A549 (cell line): ENCODE measurements at regions not wholly inside any gene's neighbourhood (a gene's known extent, or its start where the extent isn't known, plus 50 kb on each side); places are given as distances from the start of the nearest gene placed in this dataset.

Experiments
- ATAC-seq, 2 experiments: fragments of 200-7000 bp in 1 of 2; fragments of >200 bp in 1 of 2; cut with Nextera tagmentation in 1 of 2; cut with Tn5 transposase in 1 of 2; 3 replicates each; pipeline versions ENCODE4 v1.8.0 to v1.9.1; 2018 to 2020; ENCODE audit warnings: mild to moderate bottlenecking in 1 of 2, moderate library complexity in 1 of 2
- CTCF ChIA-PET: fragments of 300-600 bp; sonication (Branson Sonifier 250); formaldehyde crosslinking; extraction: SDS; loops from one replicate; lab custom pipeline; 2021; ENCODE audit warnings: antibody characterized with exemption, inconsistent platforms; lab: Yijun Ruan, JAX
- POLR2A ChIA-PET: fragments of 350-600 bp; formaldehyde crosslinking; extraction: SDS; loops from one replicate; lab custom pipeline; 2021; ENCODE audit warnings: antibody characterized with exemption, inconsistent platforms; lab: Yijun Ruan, JAX
- DNase-seq, 2 experiments: peaks; one replicate each; pipeline versions ENCODE4 v3.0.0 to v3.0.0-alpha.2; 2011 to 2016; ENCODE audit warnings: low read depth in 1 of 2, low spot score in 1 of 2
- FAIRE-seq: peaks from 2 replicates; lab custom pipeline; 2011; peaks lifted over from hg19 to GRCh38; lab: Jason Lieb, UNC
- H3K27ac ChIP-seq, 2 experiments: fragments of >200 bp; sonication (Bioruptor Twin); formaldehyde crosslinking; 3 replicates each; pipeline ENCODE4 v1.5.1; 2016 to 2017
- H3K4me1 ChIP-seq: fragments of >200 bp; sonication (Bioruptor Twin); formaldehyde crosslinking; 3 replicates; pipeline ENCODE4 v1.6.1; 2016
- H3K4me2 ChIP-seq: fragments of >200 bp; sonication (Bioruptor Twin); formaldehyde crosslinking; 3 replicates; pipeline ENCODE4 v1.6.1; 2016
- H3K4me3 ChIP-seq: fragments of >200 bp; sonication (Bioruptor Twin); formaldehyde crosslinking; 3 replicates; pipeline ENCODE4 v1.5.1; 2016
- H3K9me3 ChIP-seq: fragments of >200 bp; sonication (Bioruptor Twin); formaldehyde crosslinking; 3 replicates; pipeline ENCODE4 v1.6.1; 2016
- BHLHE40 ChIP-seq: IDR thresholded peaks from 2 replicates; pipeline ENCODE4 v1.6.1; 2012; ENCODE audit warnings: low read depth, low read length, inconsistent platforms
- CEBPB ChIP-seq, 2 experiments: fragments of >200 bp in 1 of 2; sonication (Bioruptor Twin) in 1 of 2; formaldehyde crosslinking in 1 of 2; IDR thresholded peaks; 2 replicates each; pipeline ENCODE4 v1.6.1; 2012 to 2016
- CHD4 ChIP-seq: fragments of 200-600 bp; sonication (generic); IDR thresholded peaks from 2 replicates; pipeline ENCODE4 v1.6.1; 2016; ENCODE audit warnings: antibody characterized with exemption, mild to moderate bottlenecking, borderline replicate concordance
- CTCF ChIP-seq: fragments of >200 bp; sonication (Bioruptor Twin); formaldehyde crosslinking; IDR thresholded peaks from 3 replicates; pipeline ENCODE4 v1.5.1; 2016
- EHF ChIP-seq: fragments of 250-450 bp; sonication (Bioruptor Pico); IDR thresholded peaks from 2 replicates; pipeline ENCODE4 v1.5.0; 2020; ENCODE audit warnings: mild to moderate bottlenecking
- FOSB ChIP-seq: fragments of 250-450 bp; sonication (Bioruptor Pico); IDR thresholded peaks from 2 replicates; pipeline ENCODE4 v1.5.0; 2020; ENCODE audit warnings: mild to moderate bottlenecking, moderate library complexity
- FOXS1 ChIP-seq: fragments of 250-450 bp; sonication (Bioruptor Pico); IDR thresholded peaks from 2 replicates; pipeline ENCODE4 v1.5.0; 2020; ENCODE audit warnings: mild to moderate bottlenecking, moderate library complexity
- HDAC2 ChIP-seq: fragments of 200-600 bp; sonication (generic); IDR thresholded peaks from 2 replicates; pipeline ENCODE4 v1.6.1; 2016
- MAZ ChIP-seq: fragments of 150-350 bp; IDR thresholded peaks from 2 replicates; pipeline ENCODE4 v1.6.1; 2014; ENCODE audit warnings: antibody characterized with exemption, low read depth, low read length, borderline replicate concordance
- NFE2L2 ChIP-seq: fragments of 150-350 bp; conservative IDR thresholded peaks from 2 replicates; pipeline ENCODE4 v1.6.1; 2014; ENCODE audit warnings: low read length
- NR3C1 ChIP-seq: fragments of >200 bp; sonication (Bioruptor Twin); formaldehyde crosslinking; IDR thresholded peaks from 3 replicates; pipeline ENCODE4 v1.6.1; 2017
- PBX3 ChIP-seq: IDR thresholded peaks from 2 replicates; pipeline ENCODE4 v1.6.1; 2012
- PHF8 ChIP-seq: fragments of 200-600 bp; sonication (generic); IDR thresholded peaks from 2 replicates; pipeline ENCODE4 v1.6.1; 2016; ENCODE audit warnings: low read depth, mild to moderate bottlenecking, antibody characterized with exemption, moderate library complexity, borderline replicate concordance
- POLR2AphosphoS2 ChIP-seq: conservative IDR thresholded peaks from 2 replicates; pipeline ENCODE4 v1.6.1; 2012; ENCODE audit warnings: low read length, improper control_type of control experiment, inconsistent platforms
- REST ChIP-seq: fragments of 200-600 bp; sonication (generic); IDR thresholded peaks from 2 replicates; pipeline ENCODE4 v1.6.1; 2016; ENCODE audit warnings: antibody characterized with exemption, mild to moderate bottlenecking, moderate library complexity
- RNF2 ChIP-seq: fragments of 200-600 bp; sonication (generic); IDR thresholded peaks from 2 replicates; pipeline ENCODE4 v1.6.1; 2016; ENCODE audit warnings: low read depth, mild to moderate bottlenecking, antibody characterized with exemption, moderate library complexity, borderline replicate concordance
- SMC3 ChIP-seq: fragments of >200 bp; sonication (Bioruptor Twin); formaldehyde crosslinking; IDR thresholded peaks from 3 replicates; pipeline ENCODE4 v1.6.1; 2018; ENCODE audit warnings: inconsistent platforms
- SREBF2 ChIP-seq: fragments of 450-650 bp; IDR thresholded peaks from 2 replicates; pipeline ENCODE4 v1.6.1; 2014; ENCODE audit warnings: mild to moderate bottlenecking, moderate library complexity
- TP53 ChIP-seq: fragments of 250-450 bp; sonication (Bioruptor Pico); IDR thresholded peaks from 2 replicates; pipeline ENCODE4 v1.5.0; 2021; ENCODE audit warnings: mild to moderate bottlenecking, moderate library complexity
- ZFP36 ChIP-seq: fragments of 450-650 bp; IDR thresholded peaks from 2 replicates; pipeline ENCODE4 v1.6.1; 2014; ENCODE audit warnings: borderline replicate concordance; ENCODE audit not compliant: partially characterized antibody
- ZNF302 ChIP-seq: fragments of 250-450 bp; sonication (Bioruptor Pico); IDR thresholded peaks from 2 replicates; pipeline ENCODE4 v1.9.0; 2021; ENCODE audit warnings: inconsistent platforms, mild to moderate bottlenecking, moderate library complexity
- WGBS: methylation state at CpG from one replicate; pipeline ENCODE4 v1.1.6; 2017; ENCODE audit errors: missing lambda C conversion rate; 5-methylcytosine and 5-hydroxymethylcytosine counted together

- POLR2A ChIA-PET: no interaction called here
- ATAC-seq (peak; percentile 25; a peak in 4 of 6 replicates), DNase-seq (no peak), FAIRE-seq (no peak)
- CTCF ChIA-PET: interaction anchor here (0.8 to 12.3 kb wide), 8 partner anchors 8 to 292 kb away, joined by 3 to 173 read pairs (median 4); no protein-coding TSS in a partner anchor
- 51% methylated on average over 9 of the region's 9 CpGs for WGBS
- TF ChIP-seq CEBPB (IDR thresholded peaks at IDR 0.05): no peak
- TF ChIP-seq NR3C1: no peak
- no peak for TF ChIP-seq CHD4
- TF ChIP-seq POLR2AphosphoS2: no peak
- Histone ChIP-seq H3K4me3 (no peak overlapping the region), H3K27ac (no peak overlapping the region), H3K9me3 (no peaks in the 10 kb centered on the region), H3K4me1 (no peaks in the 10 kb centered on the region), H3K4me2 (no peak overlapping the region)
Observed at GRCh38 chr3:14256561-14257342, 78.1 kb downstream of the LSM3 start.

- WGBS: 53% methylated on average over 10 of the region's 12 CpGs
- H3K4me1 ChIP-seq: no peaks in the 10 kb centered on the region
- H3K27ac ChIP-seq: no peak overlapping the region
- H3K9me3 ChIP-seq: peaks cover 10% of the 10 kb centered on the region; the same call in 2 of the 3 replicates
- H3K4me2 ChIP-seq: no peak overlapping the region
- ChIA-PET POLR2A (no interaction called here), CTCF (interaction anchor here (0.8 to 12.3 kb wide), 18 partner anchors 10 to 290 kb away, joined by 3 to 173 read pairs (median 6); no protein-coding TSS in a partner anchor)
- H3K4me3 ChIP-seq: no peak overlapping the region
- ATAC-seq: no peak
- no peak for TF ChIP-seq SMC3
- no peak for TF ChIP-seq MAZ
- no peak for TF ChIP-seq HDAC2
- TF ChIP-seq RNF2: no peak
- no peak for TF ChIP-seq TP53 (CRISPR knock-in tag)
- no peak for TF ChIP-seq FOSB (CRISPR knock-in tag)
- no peak for TF ChIP-seq FOXS1 (CRISPR knock-in tag)
- no peak for TF ChIP-seq CTCF
- no peak for TF ChIP-seq SREBF2
- no peak for TF ChIP-seq REST
- no peak for TF ChIP-seq PBX3
- no peak for TF ChIP-seq PHF8
- TF ChIP-seq POLR2AphosphoS2: no peak
- no peak for TF ChIP-seq NFE2L2
- no peak for TF ChIP-seq BHLHE40
- no peak for TF ChIP-seq ZFP36
- TF ChIP-seq ZNF302: no peak
- no peak for TF ChIP-seq EHF (CRISPR knock-in tag)
- DNase-seq: no peak
- no peak for FAIRE-seq
Observed at GRCh38 chr3:14258906-14259904, 80.6 kb downstream of the LSM3 start.
